Mesodermal cell (in vitro differentiated cells): ENCODE measurements at regions not wholly inside any gene's neighbourhood (a gene's known extent, or its start where the extent isn't known, plus 50 kb on each side); places are given as distances from the start of the nearest gene placed in this dataset.

Experiments
- H3K27ac ChIP-seq: 2 replicates; pipeline ENCODE4 v1.7.0; 2013; ENCODE audit warnings: mild to moderate bottlenecking, low read depth, low read length, moderate library complexity; ENCODE audit not compliant: severe bottlenecking
- H3K36me3 ChIP-seq: 2 replicates; pipeline ENCODE4 v1.7.1; 2013; ENCODE audit warnings: mild to moderate bottlenecking, low read length, moderate library complexity; ENCODE audit not compliant: control insufficient read depth, insufficient read depth
- H3K4me1 ChIP-seq: one replicate; pipeline ENCODE4 v1.7.1; 2013; ENCODE audit warnings: mild to moderate bottlenecking, low read length; ENCODE audit not compliant: insufficient read depth, control insufficient read depth, poor library complexity, severe bottlenecking
- H3K4me3 ChIP-seq: 2 replicates; pipeline ENCODE4 v1.7.0; 2013; ENCODE audit warnings: low read length, control low read depth, mild to moderate bottlenecking; ENCODE audit not compliant: insufficient read depth, poor library complexity, severe bottlenecking; ENCODE audit errors: extremely low read depth
- H3K9me3 ChIP-seq: 2 replicates; pipeline ENCODE4 v1.7.1; 2013; ENCODE audit warnings: mild to moderate bottlenecking, low read length, moderate library complexity; ENCODE audit not compliant: control insufficient read depth
- WGBS, 2 experiments: methylation state at CpG; one replicate each; pipeline ENCODE4 v1.1.5; 2013; ENCODE audit warnings: missing lambda C conversion rate in 2 of 2; ENCODE audit not compliant: insufficient coverage in 2 of 2; 5-methylcytosine and 5-hydroxymethylcytosine counted together

DNA sequence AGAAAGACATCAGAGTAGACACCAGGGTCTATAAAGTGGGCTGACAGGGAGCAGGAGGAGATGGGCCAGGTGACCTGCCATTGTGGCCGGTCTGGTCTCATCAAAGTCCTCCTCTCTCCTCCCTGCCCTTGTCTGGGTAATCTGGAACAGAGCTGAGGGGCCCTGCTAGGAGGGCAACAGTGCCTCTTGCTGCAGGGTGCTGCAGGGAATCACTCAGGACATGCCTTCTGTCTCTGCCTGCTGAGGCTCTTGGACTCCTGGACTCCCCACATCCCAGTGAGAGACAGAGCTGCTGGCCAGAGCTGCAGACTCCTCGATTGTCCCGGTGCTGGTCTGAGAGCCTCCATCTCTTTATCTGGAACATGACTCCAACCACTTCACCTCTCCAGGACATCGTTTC, 366.1 kb upstream of the DUSP10 start:
- 89 to 93% methylated on average over 4 of the region's 4 CpGs for WGBS, 2 experiments
- no peaks in the 10 kb centered on the region for H3K9me3 ChIP-seq
- H3K27ac ChIP-seq = no peak overlapping the region
- no peak overlapping the region for H3K4me3 ChIP-seq
- H3K36me3 ChIP-seq = no peaks in the 10 kb centered on the region
- H3K4me1 ChIP-seq = peaks cover 3% of the 10 kb centered on the region

DNA sequence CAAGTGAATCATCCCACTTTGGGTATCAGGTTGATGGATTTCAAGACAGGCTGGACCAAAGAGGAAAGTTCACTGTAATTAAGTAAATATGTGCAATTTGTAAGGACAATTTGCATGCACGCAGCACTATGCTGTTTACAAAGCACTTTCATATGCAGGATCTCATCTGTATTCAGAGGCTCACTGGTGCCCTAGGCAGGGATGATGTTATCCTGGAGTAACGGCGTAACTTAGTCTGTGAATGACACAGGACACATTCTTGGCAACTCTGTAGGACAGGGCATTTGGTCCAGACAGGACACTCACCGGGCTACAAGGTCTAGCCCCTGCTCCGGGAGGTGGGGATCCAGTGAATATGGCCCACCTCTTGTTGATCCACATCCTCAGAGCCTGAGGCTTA, 365.4 kb upstream of the DUSP10 start:
- Histone ChIP-seq H3K4me1 (peaks cover 3% of the 10 kb centered on the region), H3K36me3 (no peaks in the 10 kb centered on the region), H3K9me3 (no peaks in the 10 kb centered on the region), H3K4me3 (no peak overlapping the region), H3K27ac (no peak overlapping the region)
- 93 to 95% methylated on average over 4 to 5 of the region's 5 CpGs for WGBS, 2 experiments

DNA sequence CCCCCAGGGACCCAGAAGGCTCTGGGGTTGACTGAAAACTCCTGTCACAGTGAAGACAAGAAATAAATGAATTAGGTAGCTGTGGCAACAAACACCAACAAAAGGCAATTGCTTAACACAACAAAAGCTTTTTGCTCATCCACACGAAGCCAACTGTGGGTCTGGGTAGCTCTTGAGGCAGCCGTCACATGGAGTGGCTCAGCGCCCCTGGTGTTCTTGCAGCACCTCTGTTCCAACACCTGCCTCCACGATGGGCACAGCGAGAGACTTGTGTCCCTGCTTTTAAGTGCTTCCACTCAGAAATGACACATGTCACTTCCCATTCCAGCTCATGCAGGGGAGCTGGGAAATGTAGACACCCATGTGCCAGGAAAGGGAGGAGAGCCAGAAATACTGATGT, 364.5 kb upstream of the DUSP10 start:
- peaks cover 3% of the 10 kb centered on the region for H3K4me1 ChIP-seq
- H3K9me3 ChIP-seq = no peaks in the 10 kb centered on the region
- no peak overlapping the region for H3K4me3 ChIP-seq
- WGBS, 2 experiments = 66 to 70% methylated on average over 3 of the region's 5 CpGs
- H3K36me3 ChIP-seq = no peaks in the 10 kb centered on the region
- no peak overlapping the region for H3K27ac ChIP-seq

DNA sequence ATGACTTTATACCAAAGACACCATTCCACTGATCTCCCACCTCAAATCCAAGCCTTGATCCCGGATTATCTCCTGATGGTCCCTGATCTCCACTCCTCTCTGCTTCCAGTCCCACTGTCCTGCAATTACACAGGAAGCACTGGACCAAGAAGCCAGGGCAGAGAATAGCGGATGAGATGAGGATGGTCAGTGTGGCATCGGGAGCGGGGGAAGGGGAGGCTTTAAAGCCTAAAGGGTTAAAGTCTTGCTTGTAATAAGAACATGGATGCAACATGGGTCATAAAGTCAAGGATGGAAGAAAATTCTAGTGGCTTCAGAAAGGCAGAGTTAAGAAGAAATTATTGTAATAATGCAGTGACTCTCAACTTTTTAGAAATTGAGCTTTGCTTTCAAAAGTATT, 364.0 kb upstream of the DUSP10 start:
- no peak overlapping the region for H3K27ac ChIP-seq
- no peaks in the 10 kb centered on the region for H3K36me3 ChIP-seq
- H3K4me1 ChIP-seq = peaks cover 3% of the 10 kb centered on the region
- H3K4me3 ChIP-seq = no peak overlapping the region
- 96 to 100% methylated on average over 3 to 4 of the region's 4 CpGs for WGBS, 2 experiments
- no peaks in the 10 kb centered on the region for H3K9me3 ChIP-seq

DNA sequence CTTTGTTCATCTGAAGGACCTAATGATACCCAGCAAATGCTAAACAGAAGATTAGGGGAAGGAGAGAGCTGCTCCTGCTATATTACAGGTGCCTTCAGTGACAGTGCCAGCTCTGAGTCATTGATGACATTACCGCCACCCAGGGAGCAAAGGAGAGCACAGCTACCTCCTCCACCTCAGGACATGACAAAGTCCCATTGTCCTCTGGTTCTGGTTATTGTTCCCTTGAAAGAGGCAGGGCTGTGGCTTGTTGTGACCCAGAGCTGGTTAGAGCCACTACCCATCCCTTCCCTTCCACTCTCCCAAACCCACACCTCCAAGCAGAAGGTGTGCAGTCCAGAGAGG, 363.5 kb upstream of the DUSP10 start:
- Histone ChIP-seq H3K9me3 (no peaks in the 10 kb centered on the region), H3K4me1 (peaks cover 3% of the 10 kb centered on the region), H3K36me3 (no peaks in the 10 kb centered on the region), H3K27ac (no peak overlapping the region), H3K4me3 (no peak overlapping the region)
- 100% methylated on average over 1 of the region's 1 CpG; no CpG with 5 or more reads in 1 of the 2 experiments for WGBS, 2 experiments

DNA sequence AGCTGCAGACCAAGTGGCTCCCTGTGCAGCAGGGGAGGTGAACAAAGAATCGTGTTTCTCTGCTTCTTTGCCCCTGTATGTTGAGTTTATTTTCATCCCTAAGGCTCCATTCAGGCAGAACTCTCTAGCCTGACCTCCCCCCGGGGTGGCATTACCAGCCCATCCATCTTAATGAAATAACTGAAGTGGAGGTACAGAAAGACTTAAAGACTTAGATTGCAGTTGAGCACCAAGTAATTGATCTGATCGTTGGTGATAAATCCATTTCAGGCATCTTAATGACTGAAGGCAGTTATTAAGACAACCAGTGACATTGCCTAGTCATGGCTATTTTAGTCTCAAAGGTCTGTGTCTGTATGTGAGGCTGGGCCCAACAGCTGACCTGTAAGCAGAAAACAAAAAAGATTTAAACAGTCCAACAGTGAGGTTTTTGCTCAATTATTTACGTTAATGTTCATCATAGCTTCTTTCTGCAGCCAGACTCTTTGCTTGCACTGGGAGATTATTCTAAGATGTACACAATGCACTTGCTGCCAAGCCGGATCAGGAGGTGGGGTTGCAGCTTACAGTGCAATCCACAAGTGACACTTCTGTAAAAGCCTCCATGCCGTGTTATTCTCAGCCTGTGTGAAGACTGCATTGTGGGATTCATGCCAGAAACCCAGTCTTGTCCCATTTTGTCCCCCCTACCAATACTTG, 363.0 kb upstream of the DUSP10 start:
- H3K4me1 ChIP-seq = peaks cover 3% of the 10 kb centered on the region
- no peak overlapping the region for H3K4me3 ChIP-seq
- H3K36me3 ChIP-seq = no peaks in the 10 kb centered on the region
- no peak overlapping the region for H3K27ac ChIP-seq
- no peaks in the 10 kb centered on the region for H3K9me3 ChIP-seq
- 81 to 87% methylated on average over 5 to 6 of the region's 6 CpGs for WGBS, 2 experiments

DNA sequence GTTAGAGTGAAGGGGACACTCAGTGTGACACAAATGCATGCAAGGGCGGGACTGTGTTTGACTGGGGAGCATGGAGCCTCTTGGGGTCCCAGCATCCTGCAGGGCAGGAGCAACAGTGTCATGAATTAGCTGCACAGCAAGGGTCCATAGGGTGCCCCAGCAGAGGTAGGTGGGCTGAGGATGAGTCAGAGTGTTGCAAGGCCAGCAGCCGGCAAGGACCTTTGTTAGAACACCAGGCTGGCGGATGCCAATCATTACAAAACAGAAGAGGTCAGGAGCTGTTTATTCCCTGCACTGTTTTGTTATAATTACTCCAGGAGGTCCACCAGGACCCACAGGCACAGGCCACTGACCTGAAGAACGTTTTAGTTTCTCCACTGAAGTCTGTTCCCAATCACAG, 362.2 kb upstream of the DUSP10 start:
- 89% methylated on average over 4 of the region's 4 CpGs for WGBS, 2 experiments
- no peaks in the 10 kb centered on the region for H3K9me3 ChIP-seq
- H3K4me1 ChIP-seq = peaks cover 7% of the 10 kb centered on the region
- H3K4me3 ChIP-seq = no peak overlapping the region
- H3K36me3 ChIP-seq = no peaks in the 10 kb centered on the region
- H3K27ac ChIP-seq = no peak overlapping the region

DNA sequence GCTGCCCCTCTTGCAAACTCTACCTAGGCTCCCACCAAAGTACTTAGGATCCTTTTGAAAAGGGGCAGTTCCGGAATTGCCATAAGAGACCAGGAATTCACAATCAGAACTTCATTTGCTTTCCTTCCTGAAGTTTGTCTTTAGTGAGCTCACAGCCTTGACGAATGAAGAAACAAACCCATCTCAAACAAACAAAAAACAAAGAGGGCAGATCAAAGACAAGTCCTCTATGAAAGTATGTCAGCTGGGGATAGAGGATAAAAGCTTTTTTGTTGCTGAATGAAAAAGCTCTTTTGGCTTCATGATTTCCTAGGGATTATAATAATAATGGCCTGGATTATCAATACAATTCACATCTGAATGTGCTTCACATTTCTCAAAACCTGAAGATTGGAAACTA, 357.9 kb upstream of the DUSP10 start:
- H3K27ac ChIP-seq = no peak overlapping the region
- H3K9me3 ChIP-seq = no peaks in the 10 kb centered on the region
- WGBS, 2 experiments = 14 to 56% methylated on average over 1 of the region's 2 CpGs
- H3K4me1 ChIP-seq = peaks cover 4% of the 10 kb centered on the region
- H3K4me3 ChIP-seq = no peak overlapping the region
- H3K36me3 ChIP-seq = no peaks in the 10 kb centered on the region

DNA sequence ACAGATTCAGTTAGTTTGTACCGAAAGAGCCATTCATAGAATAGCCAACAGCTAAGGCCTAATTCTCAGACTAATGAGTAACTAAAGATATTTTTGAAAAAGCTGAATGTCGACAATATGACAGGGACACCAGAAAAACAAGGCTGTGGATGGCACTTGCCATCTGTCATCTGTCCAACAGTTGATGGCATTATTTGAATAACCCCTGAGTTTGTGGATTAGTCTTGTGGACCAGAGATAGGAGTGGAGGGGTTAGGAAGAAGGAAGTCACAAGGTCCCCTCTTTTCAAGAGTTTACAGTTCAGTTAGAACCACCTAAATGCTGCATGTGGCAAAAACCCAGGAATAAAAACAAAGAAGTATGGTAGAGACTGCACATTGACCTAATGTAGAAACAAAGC, 356.5 kb upstream of the DUSP10 start:
- Histone ChIP-seq H3K4me3 (no peak overlapping the region), H3K4me1 (peaks cover 4% of the 10 kb centered on the region)
- WGBS, 2 experiments = 39 to 90% methylated on average over 1 to 2 of the region's 2 CpGs

DNA sequence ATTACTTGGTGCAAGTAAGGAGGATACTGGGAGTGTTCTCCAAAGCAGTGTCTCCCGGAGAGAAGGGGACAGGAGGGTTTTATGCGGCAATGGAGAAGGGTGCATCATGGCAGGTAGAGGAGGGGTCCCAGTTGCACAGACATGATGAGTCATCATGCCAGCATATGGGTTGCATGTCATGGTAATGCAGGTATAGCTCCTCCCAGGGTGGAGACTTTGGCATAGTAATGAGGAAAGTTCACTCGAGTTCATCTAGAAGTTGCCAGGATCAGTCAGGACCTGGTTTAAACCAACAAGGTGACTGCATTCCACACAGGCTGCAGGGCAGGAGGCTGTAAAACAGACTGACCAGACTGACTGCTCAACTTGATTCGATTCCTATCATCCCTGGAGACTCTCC, 355.7 kb upstream of the DUSP10 start:
- 91 to 93% methylated on average over 3 of the region's 4 CpGs for WGBS, 2 experiments
- H3K36me3 ChIP-seq = no peaks in the 10 kb centered on the region
- H3K27ac ChIP-seq = no peak overlapping the region
- H3K9me3 ChIP-seq = no peaks in the 10 kb centered on the region
- H3K4me1 ChIP-seq = peaks cover 4% of the 10 kb centered on the region
- no peak overlapping the region for H3K4me3 ChIP-seq

More for the DNA sequence above, 356.5 kb upstream of the DUSP10 start:
- no peaks in the 10 kb centered on the region for H3K36me3 ChIP-seq
- H3K27ac ChIP-seq = no peak overlapping the region
- no peaks in the 10 kb centered on the region for H3K9me3 ChIP-seq

DNA sequence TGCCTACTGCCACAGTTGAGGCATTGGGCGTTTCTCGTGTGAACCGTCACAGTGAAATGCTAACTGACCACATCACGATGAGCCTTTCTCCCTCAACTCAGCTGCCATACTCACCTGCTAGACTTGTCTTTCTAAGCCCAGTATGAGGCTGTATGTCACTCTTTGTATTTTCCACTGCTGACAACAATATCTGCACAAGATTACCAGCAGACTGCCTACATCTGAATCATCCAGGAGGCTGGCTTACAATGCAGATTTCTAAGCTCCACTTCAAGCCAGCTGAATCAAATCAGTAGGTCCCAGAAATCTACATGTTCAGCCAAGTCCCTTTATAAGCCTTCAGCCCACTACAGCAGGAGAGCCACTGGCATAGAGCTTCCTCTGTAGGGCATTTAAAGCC, 355.0 kb upstream of the DUSP10 start:
- H3K36me3 ChIP-seq = no peaks in the 10 kb centered on the region
- 64 to 71% methylated on average over 4 of the region's 4 CpGs for WGBS, 2 experiments
- no peak overlapping the region for H3K27ac ChIP-seq
- peaks cover 4% of the 10 kb centered on the region for H3K4me1 ChIP-seq
- H3K4me3 ChIP-seq = no peak overlapping the region
- no peaks in the 10 kb centered on the region for H3K9me3 ChIP-seq
